ENCODE measurements at regions not wholly inside any gene's neighbourhood (a gene's known extent, or its start where the extent isn't known, plus 50 kb on each side); places are given as distances from the start of the nearest gene placed in this dataset.

DNA sequence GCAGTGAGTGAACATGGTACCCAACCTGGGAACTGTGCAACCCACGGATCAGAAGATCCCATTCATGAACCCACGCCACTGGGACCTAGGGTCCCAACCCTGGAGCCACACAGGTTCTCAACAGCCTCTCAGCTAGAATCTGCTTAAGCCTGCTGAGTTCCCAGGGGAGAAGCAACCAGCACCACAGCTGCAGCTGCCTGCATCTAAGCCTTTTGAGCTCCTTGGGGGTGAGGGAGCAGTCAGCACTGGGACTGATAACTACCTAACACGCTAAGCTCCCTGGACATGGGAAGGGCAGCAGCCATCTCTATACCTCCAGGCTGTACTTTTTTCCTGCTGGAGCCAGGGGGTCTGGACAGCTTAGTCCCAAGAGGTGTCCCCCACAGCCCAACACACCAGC, 179.3 kb downstream of the IL15 start:
- TF ChIP-seq, protein P1, sequence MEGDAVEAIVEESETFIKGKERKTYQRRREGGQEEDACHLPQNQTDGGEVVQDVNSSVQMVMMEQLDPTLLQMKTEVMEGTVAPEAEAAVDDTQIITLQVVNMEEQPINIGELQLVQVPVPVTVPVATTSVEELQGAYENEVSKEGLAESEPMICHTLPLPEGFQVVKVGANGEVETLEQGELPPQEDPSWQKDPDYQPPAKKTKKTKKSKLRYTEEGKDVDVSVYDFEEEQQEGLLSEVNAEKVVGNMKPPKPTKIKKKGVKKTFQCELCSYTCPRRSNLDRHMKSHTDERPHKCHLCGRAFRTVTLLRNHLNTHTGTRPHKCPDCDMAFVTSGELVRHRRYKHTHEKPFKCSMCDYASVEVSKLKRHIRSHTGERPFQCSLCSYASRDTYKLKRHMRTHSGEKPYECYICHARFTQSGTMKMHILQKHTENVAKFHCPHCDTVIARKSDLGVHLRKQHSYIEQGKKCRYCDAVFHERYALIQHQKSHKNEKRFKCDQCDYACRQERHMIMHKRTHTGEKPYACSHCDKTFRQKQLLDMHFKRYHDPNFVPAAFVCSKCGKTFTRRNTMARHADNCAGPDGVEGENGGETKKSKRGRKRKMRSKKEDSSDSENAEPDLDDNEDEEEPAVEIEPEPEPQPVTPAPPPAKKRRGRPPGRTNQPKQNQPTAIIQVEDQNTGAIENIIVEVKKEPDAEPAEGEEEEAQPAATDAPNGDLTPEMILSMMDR (IDR thresholded peaks at IDR 0.05; ENCODE audit: low read depth, low read length), result no peak
- DNase-seq (ENCODE audit: extremely low read depth, low read depth), result no peak

DNA sequence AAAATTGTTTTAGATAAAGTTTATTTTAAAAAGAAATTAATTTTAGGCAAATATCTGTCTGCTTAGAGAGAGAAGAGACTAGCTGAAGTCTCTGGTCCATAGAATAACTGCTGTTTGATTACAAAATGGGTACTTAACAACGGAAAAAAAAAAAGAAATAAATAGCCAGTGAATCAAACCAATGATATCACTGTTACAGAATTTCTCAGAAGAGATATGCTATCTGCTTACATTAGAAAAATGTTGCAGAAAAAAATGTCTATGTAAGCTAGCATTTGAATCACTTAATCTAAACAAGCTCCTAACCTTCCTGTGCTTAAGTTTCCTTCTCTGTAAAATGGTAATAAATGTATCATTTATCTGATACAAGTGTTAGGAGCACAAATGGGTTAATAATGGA, 189.9 kb downstream of the IL15 start:
- TF ChIP-seq, protein P1 (IDR thresholded peaks at IDR 0.05; ENCODE audit: low read depth, low read length), result no peak
- no peak for DNase-seq (ENCODE audit: extremely low read depth, low read depth)

DNA sequence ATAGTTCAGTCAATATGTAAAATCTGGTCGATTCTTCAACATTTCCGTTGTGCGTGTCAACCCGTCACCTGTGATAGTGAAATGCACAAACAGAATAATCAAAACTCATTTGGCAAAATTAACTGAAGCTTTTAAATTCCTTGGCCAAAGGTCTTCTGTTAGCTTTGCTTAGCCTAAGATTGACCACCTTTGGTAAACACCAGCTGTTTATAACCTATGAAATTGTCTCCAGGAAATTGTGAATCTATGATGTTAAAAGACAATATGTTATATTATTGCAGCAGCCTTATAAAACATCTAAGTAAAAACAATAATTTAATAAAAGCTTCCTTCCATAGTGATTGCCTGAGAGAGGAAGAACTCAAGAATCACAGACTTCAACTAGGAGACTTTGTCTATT, 196.8 kb downstream of the IL15 start:
- no peak for DNase-seq (ENCODE audit: extremely low read depth, low read depth)
- TF ChIP-seq, protein P1 (IDR thresholded peaks at IDR 0.05; ENCODE audit: low read depth, low read length), result no peak

DNA sequence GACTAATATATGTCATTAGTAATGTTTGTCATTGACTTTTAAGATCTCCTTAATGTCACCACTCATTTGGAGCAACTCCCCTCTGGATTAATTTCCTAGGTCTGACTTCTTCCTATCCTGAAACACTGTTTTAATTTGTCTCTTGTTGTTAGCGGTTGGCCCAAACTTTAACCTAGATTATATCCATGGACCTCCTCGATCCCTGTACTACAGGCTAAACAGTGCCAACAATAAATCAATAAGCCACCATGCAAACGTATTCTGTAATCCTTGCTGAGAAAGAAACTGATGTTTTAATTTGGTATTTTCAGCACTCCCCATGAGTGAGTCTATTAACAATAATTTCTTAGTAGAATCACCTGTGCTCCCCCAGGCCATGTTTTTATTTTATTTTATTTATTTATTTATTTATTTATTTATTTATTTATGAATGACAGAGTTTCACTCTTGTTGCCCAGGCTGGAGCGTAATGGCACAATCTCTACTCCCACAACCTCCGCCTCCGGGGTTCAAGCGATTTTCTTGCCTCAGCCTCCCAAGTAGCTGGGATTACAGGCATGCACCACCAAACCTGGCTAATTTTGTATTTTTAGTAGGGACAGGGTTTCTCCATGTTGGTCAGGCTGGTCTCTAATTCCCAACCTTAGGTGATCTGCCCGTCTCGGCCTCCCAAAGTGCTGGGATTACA, 204.1 kb downstream of the IL15 start:
- TF ChIP-seq, protein P1 (IDR thresholded peaks at IDR 0.05; ENCODE audit: low read depth, low read length), result no peak

DNA sequence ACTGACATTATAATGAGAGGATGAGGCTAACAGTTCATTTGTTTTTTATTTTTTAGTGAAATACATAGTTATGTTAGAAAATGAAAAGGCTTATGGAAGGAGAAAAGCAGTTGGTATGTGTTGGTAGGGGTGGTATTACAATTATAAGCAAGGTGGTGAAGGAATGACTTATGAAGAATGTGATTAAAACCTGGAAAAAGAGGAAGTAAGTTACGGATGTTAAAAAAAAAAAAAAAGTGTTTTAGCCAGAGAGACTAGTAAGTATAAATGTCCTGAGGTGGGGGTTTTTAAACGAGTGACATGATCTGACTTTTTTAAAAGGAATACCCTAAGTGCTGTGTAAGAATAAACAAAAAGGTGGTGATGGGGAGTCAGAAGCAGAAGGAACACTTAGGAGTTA, 206.8 kb downstream of the IL15 start:
- TF ChIP-seq, protein P1 (IDR thresholded peaks at IDR 0.05; ENCODE audit: low read depth, low read length), result no peak
- no peak for DNase-seq (ENCODE audit: extremely low read depth, low read depth)

More for the DNA sequence above, 204.1 kb downstream of the IL15 start:
- no peak for DNase-seq (ENCODE audit: extremely low read depth, low read depth)

DNA sequence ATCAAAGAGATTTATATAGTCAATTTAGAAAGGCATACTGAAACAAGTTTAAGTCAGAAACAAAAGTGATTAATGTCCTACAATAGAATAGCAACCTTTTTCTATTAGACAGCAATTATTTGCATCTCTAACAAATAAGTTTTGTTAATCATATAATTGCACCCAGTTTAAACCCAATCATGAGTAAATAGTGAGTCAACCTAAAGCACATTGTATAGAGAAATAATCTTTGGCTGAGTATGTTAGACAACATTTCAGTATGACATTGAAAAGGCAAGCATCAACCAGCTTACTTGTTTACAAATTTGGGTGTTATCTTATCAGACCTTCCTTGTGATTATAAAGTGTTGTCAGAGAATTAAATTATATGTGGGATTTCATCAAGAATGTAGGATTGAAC, 209.5 kb downstream of the IL15 start:
- TF ChIP-seq, protein P1 (IDR thresholded peaks at IDR 0.05; ENCODE audit: low read depth, low read length), result no peak
- DNase-seq (ENCODE audit: extremely low read depth, low read depth), result no peak

DNA sequence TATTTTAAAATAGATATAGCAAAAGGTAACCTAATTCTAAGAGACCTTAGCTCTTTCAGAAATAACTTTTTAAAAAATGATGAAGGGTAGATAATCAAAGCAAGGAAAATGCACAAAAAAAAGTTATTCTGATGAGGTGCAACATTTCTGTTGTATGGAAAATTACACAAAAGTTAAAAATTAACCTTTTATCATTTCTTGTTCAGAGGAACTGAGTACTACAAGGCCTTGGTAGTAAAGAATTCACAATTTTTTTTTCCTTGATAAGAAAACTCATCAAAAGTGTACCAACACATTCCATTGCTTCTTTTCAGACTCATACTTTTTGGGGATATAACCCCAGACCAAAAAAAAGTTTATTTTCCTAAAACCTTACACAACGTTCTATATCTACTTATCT, 213.0 kb downstream of the IL15 start:
- DNase-seq (ENCODE audit: extremely low read depth, low read depth), result no peak
- TF ChIP-seq, protein P1 (IDR thresholded peaks at IDR 0.05; ENCODE audit: low read depth, low read length), result no peak

All from AG09319 (cell line).